ENCODE measurements at regions not wholly inside any gene's neighbourhood (a gene's known extent, or its start where the extent isn't known, plus 50 kb on each side); places are given as distances from the start of the nearest gene placed in this dataset.
A peak's percentile ranks its signal among the peaks of the same experiment; 100 is the strongest.

DNA sequence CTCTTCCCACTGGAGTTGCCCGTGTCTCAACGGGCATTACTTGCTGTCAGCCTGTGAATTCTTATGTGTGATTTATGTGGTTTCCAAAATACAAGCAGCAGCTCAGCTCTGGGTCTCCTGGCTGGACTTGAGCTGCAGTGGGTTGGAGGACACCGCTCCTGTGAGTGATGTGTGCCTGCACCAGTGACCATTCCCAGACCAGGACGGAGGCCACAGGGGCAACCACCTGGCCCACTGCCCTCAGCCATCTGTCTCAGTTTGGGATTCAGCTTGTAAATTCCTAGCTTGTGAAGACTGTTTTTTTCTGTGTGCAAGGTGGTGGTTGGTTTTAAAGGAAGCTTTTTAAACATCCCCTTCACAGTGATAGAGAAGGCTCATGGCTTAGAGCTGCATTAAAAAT is 261.0 kb downstream of the BCL2 start:
- Histone ChIP-seq H3K9me2 (replicated peaks; ENCODE audit: insufficient read depth) (no peaks in the 10 kb centered on the region), H3K9me3 (ENCODE audit: low read depth) (no peaks in the 10 kb centered on the region), H3K36me3 (replicated peaks; ENCODE audit: insufficient read depth, low read depth) (no peaks in the 10 kb centered on the region), H3K27ac (no peak overlapping the region), H2AFZ (no peak overlapping the region), H3K79me2 (no peaks in the 10 kb centered on the region), H4K20me1 (ENCODE audit: insufficient read depth, poor library complexity, severe bottlenecking) (no peaks in the 10 kb centered on the region), H3K27me3 (no peaks in the 10 kb centered on the region), H3K4me3 (no peak overlapping the region), H3K4me1 (ENCODE audit: insufficient read depth) (no peaks in the 10 kb centered on the region), H3K4me2 (no peak overlapping the region)
- TF ChIP-seq EZH2 (IDR thresholded peaks at IDR 0.05; ENCODE audit: borderline replicate concordance) (no peak), EZH2phosphoT487 (IDR thresholded peaks at IDR 0.05; ENCODE audit: low read depth, severe bottlenecking, unreplicated experiment) (no peak)
- TF ChIP-seq, protein P1, sequence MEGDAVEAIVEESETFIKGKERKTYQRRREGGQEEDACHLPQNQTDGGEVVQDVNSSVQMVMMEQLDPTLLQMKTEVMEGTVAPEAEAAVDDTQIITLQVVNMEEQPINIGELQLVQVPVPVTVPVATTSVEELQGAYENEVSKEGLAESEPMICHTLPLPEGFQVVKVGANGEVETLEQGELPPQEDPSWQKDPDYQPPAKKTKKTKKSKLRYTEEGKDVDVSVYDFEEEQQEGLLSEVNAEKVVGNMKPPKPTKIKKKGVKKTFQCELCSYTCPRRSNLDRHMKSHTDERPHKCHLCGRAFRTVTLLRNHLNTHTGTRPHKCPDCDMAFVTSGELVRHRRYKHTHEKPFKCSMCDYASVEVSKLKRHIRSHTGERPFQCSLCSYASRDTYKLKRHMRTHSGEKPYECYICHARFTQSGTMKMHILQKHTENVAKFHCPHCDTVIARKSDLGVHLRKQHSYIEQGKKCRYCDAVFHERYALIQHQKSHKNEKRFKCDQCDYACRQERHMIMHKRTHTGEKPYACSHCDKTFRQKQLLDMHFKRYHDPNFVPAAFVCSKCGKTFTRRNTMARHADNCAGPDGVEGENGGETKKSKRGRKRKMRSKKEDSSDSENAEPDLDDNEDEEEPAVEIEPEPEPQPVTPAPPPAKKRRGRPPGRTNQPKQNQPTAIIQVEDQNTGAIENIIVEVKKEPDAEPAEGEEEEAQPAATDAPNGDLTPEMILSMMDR (IDR thresholded peaks at IDR 0.05; ENCODE audit: poor library complexity): no peak
- DNase-seq (ENCODE audit: low spot score): no peak
- WGBS (ENCODE audit: low lambda C conversion rate, missing lambda C conversion rate): 70% methylated on average over 4 of the region's 4 CpGs

- Histone ChIP-seq H2AFZ (no peak overlapping the region), H3K4me2 (no peak overlapping the region), H3K9me2 (replicated peaks; ENCODE audit: insufficient read depth) (no peaks in the 10 kb centered on the region), H4K20me1 (ENCODE audit: insufficient read depth, poor library complexity, severe bottlenecking) (no peaks in the 10 kb centered on the region), H3K4me3 (no peak overlapping the region), H3K27me3 (no peaks in the 10 kb centered on the region), H3K79me2 (no peaks in the 10 kb centered on the region), H3K36me3 (replicated peaks; ENCODE audit: insufficient read depth, low read depth) (no peaks in the 10 kb centered on the region), H3K27ac (no peak overlapping the region), H3K4me1 (ENCODE audit: insufficient read depth) (no peaks in the 10 kb centered on the region), H3K9me3 (ENCODE audit: low read depth) (no peaks in the 10 kb centered on the region)
- WGBS (ENCODE audit: low lambda C conversion rate, missing lambda C conversion rate): 98% methylated on average over 14 of the region's 14 CpGs
- DNase-seq (ENCODE audit: low spot score): no peak
- TF ChIP-seq EZH2phosphoT487 (IDR thresholded peaks at IDR 0.05; ENCODE audit: low read depth, severe bottlenecking, unreplicated experiment) (no peak), EZH2 (IDR thresholded peaks at IDR 0.05; ENCODE audit: borderline replicate concordance) (no peak)
- TF ChIP-seq, protein P1 (IDR thresholded peaks at IDR 0.05; ENCODE audit: poor library complexity): no peak
Observed at GRCh38 chr18:63057707-63058106, 261.9 kb downstream of the BCL2 start.

DNA sequence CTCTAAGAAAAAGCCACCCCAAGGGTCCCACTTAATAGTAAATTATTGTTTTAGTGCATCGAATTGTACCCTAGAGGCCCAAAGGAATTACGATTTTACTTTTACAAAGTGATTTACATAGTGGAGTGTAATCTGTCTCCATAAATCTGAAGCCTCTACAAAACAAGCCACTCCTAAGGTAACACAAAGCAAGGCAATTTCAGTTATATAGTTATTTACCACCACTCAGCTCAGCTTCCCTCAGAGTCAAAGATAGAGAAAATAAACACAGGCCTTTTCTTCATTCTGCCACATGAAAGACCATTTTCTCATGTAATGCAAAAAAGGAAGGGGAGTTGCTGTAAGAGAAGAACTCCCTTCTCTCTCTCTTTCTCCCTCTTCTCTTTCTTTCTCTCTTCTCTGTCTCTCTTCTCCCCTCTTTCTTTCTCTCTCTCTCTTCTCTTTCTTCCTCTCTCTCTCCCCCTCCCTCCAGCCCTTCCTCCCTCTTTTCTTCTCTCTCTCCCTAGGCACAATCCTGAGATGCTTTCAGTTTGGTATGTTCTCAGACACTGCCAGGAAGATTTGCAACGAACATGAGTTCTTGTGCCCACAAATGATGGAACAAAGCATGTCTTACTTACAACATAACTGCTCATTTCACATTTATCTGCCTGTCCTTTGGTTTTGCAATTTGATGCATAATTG is 264.5 kb downstream of the BCL2 start:
- H3K4me3 ChIP-seq: no peak overlapping the region
- TF ChIP-seq EZH2phosphoT487 (IDR thresholded peaks at IDR 0.05; ENCODE audit: low read depth, severe bottlenecking, unreplicated experiment) (no peak), EZH2 (IDR thresholded peaks at IDR 0.05; ENCODE audit: borderline replicate concordance) (no peak)
- TF ChIP-seq, protein P1 (IDR thresholded peaks at IDR 0.05; ENCODE audit: poor library complexity): no peak
- no peaks in the 10 kb centered on the region for H3K9me2 ChIP-seq (replicated peaks; ENCODE audit: insufficient read depth)
- no peaks in the 10 kb centered on the region for H3K79me2 ChIP-seq
- H3K36me3 ChIP-seq (replicated peaks; ENCODE audit: insufficient read depth, low read depth): no peaks in the 10 kb centered on the region
- H3K27ac ChIP-seq: no peak overlapping the region
- H4K20me1 ChIP-seq (ENCODE audit: insufficient read depth, poor library complexity, severe bottlenecking): no peaks in the 10 kb centered on the region
- no peaks in the 10 kb centered on the region for H3K4me1 ChIP-seq (ENCODE audit: insufficient read depth)
- no peak for DNase-seq (ENCODE audit: low spot score)
- H2AFZ ChIP-seq: peak overlapping the region; percentile 49
- no peaks in the 10 kb centered on the region for H3K27me3 ChIP-seq
- WGBS (ENCODE audit: low lambda C conversion rate, missing lambda C conversion rate): 66% methylated on average over 3 of the region's 3 CpGs
- no peaks in the 10 kb centered on the region for H3K9me3 ChIP-seq (ENCODE audit: low read depth)
- no peak overlapping the region for H3K4me2 ChIP-seq

All from hepatocyte (in vitro differentiated cells).